Naive B cell (primary cell): ENCODE measurements at regions not wholly inside any gene's neighbourhood (a gene's known extent, or its start where the extent isn't known, plus 50 kb on each side); places are given as distances from the start of the nearest gene placed in this dataset.

Source experiments
- ATAC-seq, 2 donors: fragments of 150-1000 bp; cut with Tn5 transposase; 2 replicates each; pipeline ENCODE4 v1.10.0; 2021; ENCODE audit warnings: low read depth in 2 of 2, mild to moderate bottlenecking in 2 of 2, moderate library complexity in 2 of 2
- DNase-seq: peaks from one replicate; pipeline ENCODE4 v3.0.0; 2022
- H3K27ac Mint-ChIP-seq, 6 donors: one replicate each; pipeline ENCODE4 v1.8.0; 2020 to 2022; ENCODE audit warnings: mild to moderate bottlenecking in 6 of 6, mixed read lengths in 6 of 6, moderate library complexity in 5 of 6, inconsistent platforms in 2 of 6
- H3K27me3 Mint-ChIP-seq, 3 donors: one replicate each; pipeline ENCODE4 v1.8.0; 2021 to 2022; ENCODE audit warnings: mixed read lengths in 3 of 3, mild to moderate bottlenecking in 1 of 3
- H3K36me3 Mint-ChIP-seq, 2 donors: one replicate each; pipeline ENCODE4 v1.8.0; 2020 to 2022; ENCODE audit warnings: mixed read lengths in 2 of 2, inconsistent platforms in 1 of 2, mild to moderate bottlenecking in 1 of 2
- H3K4me1 Mint-ChIP-seq, 3 donors: one replicate each; pipeline ENCODE4 v1.8.0; 2020 to 2022; ENCODE audit warnings: mixed read lengths in 3 of 3, inconsistent platforms in 1 of 3, mild to moderate bottlenecking in 1 of 3, moderate library complexity in 1 of 3
- H3K4me3 Mint-ChIP-seq, 8 donors: one replicate each; pipeline ENCODE4 v1.8.0; 2020 to 2022; ENCODE audit warnings: mild to moderate bottlenecking in 8 of 8, mixed read lengths in 8 of 8, moderate library complexity in 8 of 8, inconsistent platforms in 2 of 8
- H3K9me3 Mint-ChIP-seq, 7 donors: one replicate each; pipeline ENCODE4 v1.8.0; 2020 to 2022; ENCODE audit warnings: mixed read lengths in 7 of 7, mild to moderate bottlenecking in 5 of 7, inconsistent platforms in 2 of 7, moderate library complexity in 1 of 7

DNA sequence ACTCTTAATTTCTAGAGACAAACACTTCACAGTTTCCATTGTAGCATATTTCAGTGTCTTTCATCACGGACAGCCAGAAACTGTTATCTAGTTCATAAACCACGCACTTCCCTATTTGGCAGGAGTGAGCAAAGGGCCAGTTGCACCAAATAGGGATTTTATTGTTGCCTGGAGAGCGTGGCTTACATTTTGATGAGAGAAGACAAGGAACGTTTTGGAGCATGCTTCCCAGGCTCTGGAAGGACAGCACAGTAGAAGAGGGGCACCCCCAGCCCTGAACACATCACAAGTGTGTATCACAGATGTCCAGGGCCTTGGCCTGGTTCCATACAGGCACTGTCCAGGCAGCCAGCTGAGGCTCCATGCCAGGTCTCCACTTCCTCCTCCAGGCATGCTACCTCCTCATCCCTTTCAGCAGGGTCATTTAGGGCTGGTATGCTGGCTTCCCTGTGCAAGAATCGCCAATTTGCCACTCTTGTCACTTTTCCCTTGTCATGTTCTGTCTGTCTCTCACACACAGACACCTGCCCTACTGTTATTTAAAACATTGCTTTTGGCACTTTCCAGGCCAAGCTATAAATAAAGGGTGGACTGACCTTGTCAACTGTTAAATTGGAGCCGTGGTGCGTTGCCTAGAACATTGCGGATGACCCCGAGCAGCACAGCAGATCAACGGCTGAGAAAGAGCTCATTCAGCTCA lies 235.0 kb upstream of the GMDS start:
- H3K36me3 Mint-ChIP-seq: peaks cover 8 to 15% of the 10 kb centered on the region in 2 donors
- peaks cover 3 to 28% (median 13%) of the 10 kb centered on the region in 7 donors for H3K9me3 Mint-ChIP-seq
- ATAC-seq (no peak), DNase-seq (no peak)
- no peak overlapping the region for H3K27ac Mint-ChIP-seq
- no peaks in the 10 kb centered on the region for H3K4me1 Mint-ChIP-seq
- H3K4me3 Mint-ChIP-seq: no peak overlapping the region
- H3K27me3 Mint-ChIP-seq: peaks cover 8 to 21% (median 13%) of the 10 kb centered on the region in 3 donors

DNA sequence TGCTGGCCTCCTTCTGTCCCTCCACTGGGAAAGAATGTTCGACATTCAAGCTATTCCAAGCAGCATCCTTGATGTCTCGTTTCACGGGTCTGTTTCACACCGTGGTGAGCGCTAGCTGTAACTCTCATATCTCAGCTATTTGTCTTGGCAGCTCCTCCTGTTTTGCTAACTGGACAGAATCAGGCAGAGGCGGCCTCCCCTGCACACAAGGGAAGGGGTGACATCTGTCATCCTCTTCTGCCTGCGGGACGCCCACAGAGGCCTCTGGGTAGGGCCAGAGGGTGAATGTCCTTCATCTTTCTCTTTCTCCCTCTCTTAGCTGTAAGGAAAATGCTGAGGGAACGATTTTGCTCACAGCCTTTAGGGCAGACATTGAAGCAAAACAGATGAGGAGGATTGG lies 232.8 kb upstream of the GMDS start:
- DNase-seq (no peak), ATAC-seq (no peak)
- Mint-ChIP-seq H3K4me3 (no peak overlapping the region), H3K27me3 (peaks cover 10 to 32% (median 13%) of the 10 kb centered on the region in 3 donors), H3K4me1 (no peaks in the 10 kb centered on the region), H3K27ac (no peak overlapping the region), H3K36me3 (peaks cover 8 to 15% of the 10 kb centered on the region in 2 donors), H3K9me3 (peaks cover 3 to 18% (median 10%) of the 10 kb centered on the region in 7 donors)

DNA sequence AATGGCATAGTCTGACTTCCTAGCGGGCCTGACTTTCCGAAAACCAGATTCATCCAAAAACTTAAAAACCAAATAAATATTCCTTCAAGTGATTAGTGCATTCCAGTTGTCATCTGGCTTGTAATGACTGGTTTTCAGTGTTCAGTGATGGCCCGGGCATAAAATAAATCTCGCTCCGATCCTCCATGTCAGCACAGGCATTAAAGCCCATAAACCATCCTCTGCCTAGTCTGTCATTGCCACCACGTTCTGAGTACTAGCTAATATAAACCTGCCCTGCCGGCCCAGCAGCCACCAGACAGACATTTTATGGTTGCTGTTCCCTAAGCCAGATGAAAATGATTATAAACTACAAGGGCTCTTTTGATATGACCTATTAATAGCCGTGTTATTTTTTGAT lies 232.3 kb upstream of the GMDS start:
- Mint-ChIP-seq H3K9me3 (peaks cover under 1 to 14% (median 6%) of the 10 kb centered on the region in 7 donors), H3K36me3 (peaks cover 8 to 12% of the 10 kb centered on the region in 2 donors), H3K27me3 (peaks cover 15 to 36% (median 16%) of the 10 kb centered on the region in 3 donors), H3K27ac (no peak overlapping the region), H3K4me3 (no peak overlapping the region), H3K4me1 (no peaks in the 10 kb centered on the region)
- ATAC-seq (no peak), DNase-seq (no peak)

DNA sequence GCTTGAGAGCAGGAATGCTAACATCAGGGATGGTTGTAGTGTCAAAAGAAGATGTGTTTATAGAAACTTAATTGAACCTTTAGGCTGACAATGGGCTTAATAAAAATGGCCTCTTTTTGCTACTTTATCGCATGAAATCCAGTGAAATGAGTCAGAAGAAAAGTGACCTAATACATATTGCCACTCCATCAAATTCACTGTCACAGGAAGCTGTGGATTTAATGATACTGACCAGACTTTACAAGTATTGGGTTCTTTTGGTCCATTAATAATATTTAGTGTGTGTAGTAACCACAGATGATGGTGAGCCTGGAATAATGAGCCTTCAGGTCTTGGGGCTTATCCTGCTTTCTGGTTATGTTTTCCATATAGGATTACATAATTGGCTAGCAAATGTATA lies 231.8 kb upstream of the GMDS start:
- peaks cover 4 to 8% of the 10 kb centered on the region in 2 donors for H3K36me3 Mint-ChIP-seq

DNA sequence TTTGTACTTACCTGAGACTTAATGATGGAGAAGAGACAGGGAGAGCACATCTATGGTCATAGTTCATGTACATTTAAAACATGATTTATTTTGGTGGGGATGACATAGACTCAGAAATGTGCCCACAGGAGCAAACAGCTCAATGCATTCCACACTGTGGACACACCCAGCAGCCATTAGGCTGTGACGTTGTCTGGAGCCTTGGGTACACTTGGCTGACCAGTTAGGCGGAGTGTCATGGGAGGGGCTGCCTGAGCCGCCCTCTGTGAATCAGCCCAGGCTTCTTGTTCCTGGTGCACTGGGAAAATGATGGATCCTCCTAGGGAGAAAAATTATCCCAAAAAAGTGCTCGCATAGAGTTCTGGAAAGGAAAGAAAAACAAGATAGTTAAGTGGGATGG lies 231.0 kb upstream of the GMDS start:
- peaks cover 0 to 4% (median 0%) of the 10 kb centered on the region in 7 donors for H3K9me3 Mint-ChIP-seq
- no peaks in the 10 kb centered on the region for H3K36me3 Mint-ChIP-seq
- no peaks in the 10 kb centered on the region for H3K4me1 Mint-ChIP-seq
- no peak overlapping the region for H3K4me3 Mint-ChIP-seq
- H3K27ac Mint-ChIP-seq: no peak overlapping the region
- ATAC-seq (no peak), DNase-seq (no peak)
- H3K27me3 Mint-ChIP-seq: peaks cover 17 to 40% (median 21%) of the 10 kb centered on the region in 3 donors

More for the DNA sequence above, 231.8 kb upstream of the GMDS start:
- peaks cover 0 to 10% (median 5%) of the 10 kb centered on the region in 7 donors for H3K9me3 Mint-ChIP-seq
- no peaks in the 10 kb centered on the region for H3K4me1 Mint-ChIP-seq
- H3K27ac Mint-ChIP-seq: no peak overlapping the region
- DNase-seq (no peak), ATAC-seq (no peak)
- H3K4me3 Mint-ChIP-seq: no peak overlapping the region
- H3K27me3 Mint-ChIP-seq: peaks cover 17 to 40% (median 18%) of the 10 kb centered on the region in 3 donors

DNA sequence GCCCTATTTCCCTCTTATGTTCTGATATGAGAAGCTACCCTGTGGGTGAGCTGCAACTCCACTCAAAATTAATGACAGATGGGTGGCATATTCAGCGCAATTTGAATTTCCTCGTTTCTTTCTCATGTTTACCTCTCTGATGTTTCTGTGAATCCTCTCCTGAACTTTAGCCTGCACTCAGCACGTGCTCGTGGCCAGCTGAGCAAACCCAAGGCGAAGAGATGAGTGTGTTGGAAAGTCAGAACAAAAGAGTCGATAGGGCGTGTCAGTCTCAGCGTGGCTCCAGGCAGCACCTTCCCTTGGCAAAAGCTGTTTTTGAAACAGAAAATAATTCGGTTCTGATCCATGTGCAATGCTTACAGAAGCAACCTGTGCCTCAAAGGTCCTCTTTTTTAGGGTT lies 226.1 kb upstream of the GMDS start:
- Mint-ChIP-seq H3K36me3 (no peaks in the 10 kb centered on the region), H3K4me3 (no peak overlapping the region), H3K9me3 (no peaks in the 10 kb centered on the region), H3K27ac (no peak overlapping the region), H3K4me1 (no peaks in the 10 kb centered on the region), H3K27me3 (peaks cover 23 to 49% (median 48%) of the 10 kb centered on the region in 3 donors)
- ATAC-seq: no peak
- no peak for DNase-seq

DNA sequence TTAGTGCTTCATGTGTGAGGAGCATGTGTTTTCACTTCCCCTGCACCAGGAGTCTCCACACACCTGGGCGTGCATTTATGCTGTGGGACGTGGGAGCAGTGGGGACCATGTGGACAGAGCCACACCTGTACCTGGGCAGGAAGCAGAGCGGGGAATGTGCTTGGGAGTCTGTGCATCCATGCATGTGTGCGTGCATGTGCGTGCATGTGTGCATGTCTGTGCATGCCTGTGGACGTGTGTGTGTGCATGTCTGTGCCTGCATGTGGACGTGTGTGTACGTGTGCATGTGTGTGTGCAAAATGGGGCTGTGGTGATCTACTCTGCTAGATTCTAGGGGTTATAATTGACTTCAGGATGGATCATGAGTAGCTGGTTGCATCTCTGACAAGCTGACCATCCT lies 224.0 kb upstream of the GMDS start:
- ATAC-seq (no peak), DNase-seq (no peak)
- H3K4me1 Mint-ChIP-seq: no peaks in the 10 kb centered on the region
- H3K9me3 Mint-ChIP-seq: no peaks in the 10 kb centered on the region
- peaks cover 23 to 52% (median 45%) of the 10 kb centered on the region in 3 donors for H3K27me3 Mint-ChIP-seq
- no peaks in the 10 kb centered on the region for H3K36me3 Mint-ChIP-seq
- no peak overlapping the region for H3K4me3 Mint-ChIP-seq
- H3K27ac Mint-ChIP-seq: peak overlapping the region in 1 of 6 donors; percentile 5

DNA sequence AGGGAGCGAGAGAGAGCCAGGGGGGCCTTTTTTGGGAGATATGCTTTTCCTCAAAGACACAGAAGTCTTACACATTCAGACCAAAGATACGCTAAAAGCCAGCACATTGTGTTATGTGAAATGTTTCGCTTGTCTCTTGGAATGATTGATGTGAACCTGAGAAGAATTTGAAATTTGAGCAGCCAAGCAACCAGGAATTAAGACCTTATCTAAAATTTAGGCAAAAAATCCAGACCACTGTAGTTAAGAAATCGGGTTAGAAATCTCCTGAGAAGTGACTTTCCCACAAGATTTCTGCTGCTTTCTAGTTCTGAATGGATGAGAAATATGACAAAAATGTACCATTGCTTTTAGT lies 223.2 kb upstream of the GMDS start:
- no peaks in the 10 kb centered on the region for H3K4me1 Mint-ChIP-seq
- H3K27me3 Mint-ChIP-seq: peaks cover 23 to 52% (median 41%) of the 10 kb centered on the region in 3 donors
- no peaks in the 10 kb centered on the region for H3K36me3 Mint-ChIP-seq
- H3K27ac Mint-ChIP-seq: peak overlapping the region in 1 of 6 donors; percentile 88
- no peaks in the 10 kb centered on the region for H3K9me3 Mint-ChIP-seq
- DNase-seq: no peak
- no peak for ATAC-seq
- H3K4me3 Mint-ChIP-seq: no peak overlapping the region

DNA sequence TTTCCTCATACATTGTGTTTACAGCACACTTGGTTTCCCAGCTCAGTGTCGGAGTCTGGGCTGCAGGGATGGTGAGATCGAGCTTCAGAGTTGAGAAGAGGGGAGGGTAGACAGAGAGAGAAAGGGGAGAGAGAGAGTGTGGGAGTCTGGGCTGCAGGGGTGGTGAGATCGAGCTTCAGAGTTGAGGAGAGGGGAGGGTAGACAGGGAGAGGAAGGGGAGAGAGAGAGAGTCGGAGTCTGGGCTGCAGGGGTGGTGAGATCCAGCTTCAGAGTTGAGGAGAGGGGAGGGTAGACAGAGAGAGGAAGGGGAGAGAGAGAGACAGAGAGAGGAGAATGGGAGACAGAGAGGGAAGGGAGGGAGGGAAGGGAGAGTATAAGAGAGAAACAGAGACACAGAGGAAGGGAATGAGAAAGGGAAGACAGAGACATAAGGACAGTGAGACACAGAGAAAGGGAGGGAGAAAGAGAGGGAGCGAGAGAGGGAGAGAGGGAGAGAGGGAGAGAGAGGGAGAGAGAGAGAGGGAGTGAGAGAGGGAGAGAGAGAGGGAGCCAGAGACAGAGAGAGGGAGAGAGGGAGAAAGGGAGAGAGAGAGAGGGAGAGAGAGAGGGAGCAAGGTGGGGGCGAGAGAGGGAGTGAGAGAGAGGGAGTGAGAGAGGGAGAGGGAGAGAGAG lies 222.7 kb upstream of the GMDS start:
- ATAC-seq (no peak), DNase-seq (no peak)
- H3K36me3 Mint-ChIP-seq: no peaks in the 10 kb centered on the region
- no peaks in the 10 kb centered on the region for H3K4me1 Mint-ChIP-seq
- H3K9me3 Mint-ChIP-seq: no peaks in the 10 kb centered on the region
- H3K4me3 Mint-ChIP-seq: no peak overlapping the region
- peaks cover 23 to 49% (median 41%) of the 10 kb centered on the region in 3 donors for H3K27me3 Mint-ChIP-seq
- H3K27ac Mint-ChIP-seq: peak overlapping the region in 1 of 6 donors; percentile 88

DNA sequence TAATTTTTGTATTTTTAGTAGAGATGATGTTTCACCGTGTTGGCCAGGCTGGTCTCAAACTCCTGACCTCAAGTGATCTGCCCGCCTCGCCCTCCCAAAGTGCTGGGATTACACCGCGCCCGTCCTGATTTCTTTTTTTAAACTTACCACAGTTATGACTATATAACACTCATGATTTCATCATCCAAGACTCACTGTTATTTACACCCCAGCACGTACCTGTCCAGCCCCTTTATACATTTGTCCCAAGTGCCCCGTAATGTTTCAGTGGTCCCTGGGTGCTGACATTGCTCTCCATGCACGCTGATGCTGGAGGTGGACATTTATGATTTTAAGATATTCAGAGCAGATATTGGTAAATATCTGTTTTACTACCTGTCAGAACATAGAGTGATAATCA lies 219.9 kb upstream of the GMDS start:
- H3K4me3 Mint-ChIP-seq: no peak overlapping the region
- H3K27me3 Mint-ChIP-seq: peaks cover 19 to 36% (median 34%) of the 10 kb centered on the region in 3 donors
- no peak overlapping the region for H3K27ac Mint-ChIP-seq
- DNase-seq (no peak), ATAC-seq (no peak)
- no peaks in the 10 kb centered on the region for H3K36me3 Mint-ChIP-seq
- no peaks in the 10 kb centered on the region for H3K4me1 Mint-ChIP-seq
- H3K9me3 Mint-ChIP-seq: peaks cover 0 to 2% (median 0%) of the 10 kb centered on the region in 7 donors

DNA sequence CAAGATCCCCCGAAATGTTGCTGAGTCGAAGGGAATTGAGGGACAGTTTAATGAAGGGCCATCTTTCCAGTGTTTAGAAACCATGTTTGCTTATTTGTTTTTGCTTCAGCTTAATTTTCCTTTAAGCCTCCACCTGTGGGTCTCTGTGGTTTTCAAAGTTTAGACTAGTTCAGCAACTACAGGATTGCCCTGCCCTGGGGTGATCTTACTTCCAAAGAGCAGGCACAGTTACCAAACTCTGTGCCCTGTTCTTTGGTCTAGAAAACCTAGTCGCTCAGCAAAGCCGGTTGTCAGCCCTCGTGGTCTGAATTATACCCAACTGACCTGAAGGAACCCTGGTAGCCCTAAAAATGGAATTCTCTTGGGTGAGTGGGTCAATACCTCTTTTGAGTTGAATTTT lies 219.2 kb upstream of the GMDS start:
- ATAC-seq (no peak), DNase-seq (no peak)
- no peaks in the 10 kb centered on the region for H3K36me3 Mint-ChIP-seq
- H3K4me1 Mint-ChIP-seq: no peaks in the 10 kb centered on the region
- H3K27ac Mint-ChIP-seq: no peak overlapping the region
- peaks cover 0 to 2% (median 0%) of the 10 kb centered on the region in 7 donors for H3K9me3 Mint-ChIP-seq
- H3K27me3 Mint-ChIP-seq: peaks cover 15 to 35% (median 34%) of the 10 kb centered on the region in 3 donors
- H3K4me3 Mint-ChIP-seq: no peak overlapping the region

DNA sequence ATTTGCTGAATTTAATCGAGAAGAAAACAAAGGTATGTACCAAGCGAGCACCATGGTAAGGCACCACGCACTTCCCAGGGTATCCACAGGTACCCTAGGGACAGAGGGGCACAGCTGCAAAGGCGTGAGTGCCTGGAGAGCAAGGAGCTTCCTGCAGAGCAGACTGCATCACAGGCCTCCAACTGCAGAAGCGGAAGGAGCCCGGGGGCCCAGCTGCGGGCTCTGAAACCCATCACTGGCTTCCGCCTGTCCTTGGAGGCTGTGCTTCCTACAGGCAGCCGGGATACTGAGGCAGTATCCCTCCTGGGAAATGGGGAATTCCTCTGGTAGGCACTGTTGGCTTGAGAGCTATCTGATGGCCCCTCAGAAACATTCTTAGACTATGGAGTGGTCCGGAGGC lies 217.4 kb upstream of the GMDS start:
- Mint-ChIP-seq H3K9me3 (peaks cover 0 to 2% (median 0%) of the 10 kb centered on the region in 7 donors), H3K36me3 (no peaks in the 10 kb centered on the region), H3K4me1 (no peaks in the 10 kb centered on the region), H3K4me3 (no peak overlapping the region), H3K27me3 (peaks cover 9 to 17% (median 17%) of the 10 kb centered on the region in 3 donors), H3K27ac (no peak overlapping the region)
- no peak for ATAC-seq
- DNase-seq: no peak

DNA sequence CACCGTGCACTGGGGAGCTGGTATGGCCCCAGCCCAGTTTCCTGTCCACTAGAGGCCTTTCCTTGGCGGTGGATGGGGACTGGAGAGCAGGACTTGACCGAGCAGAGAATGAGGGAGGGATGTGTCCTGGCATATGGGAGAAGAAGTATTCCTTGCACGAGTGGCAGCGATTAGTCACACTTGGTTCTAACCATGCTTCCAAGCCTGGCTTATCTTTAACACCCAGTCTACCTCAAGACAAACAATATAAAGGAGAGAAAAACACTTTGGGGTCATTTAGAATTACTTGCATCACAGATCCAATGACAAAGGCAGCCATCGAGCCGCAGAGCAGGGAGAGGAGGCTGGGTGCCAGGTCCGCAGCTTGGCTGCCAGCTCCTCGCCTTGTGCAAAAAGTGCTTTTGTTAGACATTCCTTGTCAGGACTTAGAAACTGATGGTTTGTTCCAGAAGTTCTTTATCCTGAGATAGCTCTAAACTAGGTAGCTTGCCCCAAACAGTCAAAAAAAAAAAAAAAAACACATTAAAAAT lies 214.9 kb upstream of the GMDS start:
- H3K4me3 Mint-ChIP-seq: no peak overlapping the region
- peaks cover 0 to 8% (median 1%) of the 10 kb centered on the region in 3 donors for H3K27me3 Mint-ChIP-seq
- peaks cover 0 to 2% (median 0%) of the 10 kb centered on the region in 7 donors for H3K9me3 Mint-ChIP-seq
- no peaks in the 10 kb centered on the region for H3K4me1 Mint-ChIP-seq
- H3K36me3 Mint-ChIP-seq: no peaks in the 10 kb centered on the region
- H3K27ac Mint-ChIP-seq: no peak overlapping the region
- ATAC-seq: no peak
- no peak for DNase-seq

DNA sequence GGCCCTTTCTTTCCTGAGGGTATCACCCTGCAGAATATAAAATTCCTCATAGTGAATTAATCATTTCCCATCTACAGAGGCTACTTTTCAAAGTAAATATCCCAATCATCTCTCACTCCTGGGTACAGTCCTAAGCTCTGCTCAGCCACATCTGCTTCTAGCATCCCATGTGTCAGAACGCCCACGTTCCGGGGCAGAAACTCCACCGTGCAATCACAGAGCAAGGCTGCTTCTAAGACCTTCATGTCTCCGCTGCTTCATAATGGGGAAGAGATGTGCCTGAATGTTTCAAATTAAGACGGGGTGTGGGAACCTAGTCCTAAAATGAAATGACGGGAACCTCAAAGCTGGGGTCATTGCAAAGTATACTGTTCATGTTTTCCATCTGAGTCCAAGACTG lies 208.8 kb upstream of the GMDS start:
- H3K4me3 Mint-ChIP-seq: no peak overlapping the region
- no peak for DNase-seq
- H3K27me3 Mint-ChIP-seq: peaks cover 4 to 25% (median 20%) of the 10 kb centered on the region in 3 donors
- ATAC-seq: no peak
- no peaks in the 10 kb centered on the region for H3K9me3 Mint-ChIP-seq
- H3K27ac Mint-ChIP-seq: no peak overlapping the region
- H3K4me1 Mint-ChIP-seq: no peaks in the 10 kb centered on the region
- no peaks in the 10 kb centered on the region for H3K36me3 Mint-ChIP-seq
